GM10248 (cell line): ENCODE measurements at regions not wholly inside any gene's neighbourhood (a gene's known extent, or its start where the extent isn't known, plus 50 kb on each side); places are given as distances from the start of the nearest gene placed in this dataset.

ENCODE experiments used
- CTCF ChIA-PET: fragments of 300-600 bp; sonication (Branson Sonifier 250); formaldehyde crosslinking; extraction: SDS; loops from one replicate; lab custom pipeline; 2021; ENCODE audit warnings: antibody characterized with exemption; lab: Yijun Ruan, JAX
- POLR2A ChIA-PET: fragments of 350-650 bp; sonication (Branson Sonifier 250); formaldehyde crosslinking; extraction: SDS; loops from one replicate; lab custom pipeline; 2020; ENCODE audit warnings: antibody characterized with exemption; lab: Yijun Ruan, JAX
- DNase-seq: peaks from one replicate; pipeline ENCODE4 v3.0.0; 2012; ENCODE audit errors: extremely low spot score
- TF ChIP-seq, protein P1 (sequence below): IDR thresholded peaks from 2 replicates; pipeline ENCODE4 v1.5.1; 2012; ENCODE audit warnings: mild to moderate bottlenecking, low read depth; ENCODE audit errors: extremely low read depth, missing control alignments, control extremely low read depth

DNA sequence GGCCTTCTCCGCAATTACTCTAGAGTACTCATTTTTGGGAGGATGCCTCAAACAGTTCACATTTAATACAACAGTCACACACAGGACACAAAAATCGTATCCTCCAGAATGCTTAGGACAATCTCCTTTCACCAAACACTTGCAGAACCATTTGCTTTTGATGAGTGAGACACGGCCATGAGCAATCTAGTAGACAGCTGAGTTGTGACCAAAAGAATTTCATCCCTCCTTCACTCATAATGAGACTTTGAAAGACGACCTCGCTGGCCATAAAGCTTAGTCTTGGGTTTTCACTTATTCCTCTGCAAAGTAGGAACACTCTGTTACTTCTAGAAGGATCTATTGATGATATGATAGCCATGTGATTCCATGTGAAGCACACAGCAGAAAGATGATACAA lies 87.5 kb upstream of the SLC35G4 start:
- POLR2A ChIA-PET, result no interaction called here
- CTCF ChIA-PET, result interaction anchor here (1.4 to 1.5 kb wide), 2 partner anchors 9 to 35 kb away, joined by 4 to 5 read pairs; no protein-coding TSS in a partner anchor
- TF ChIP-seq, protein P1, sequence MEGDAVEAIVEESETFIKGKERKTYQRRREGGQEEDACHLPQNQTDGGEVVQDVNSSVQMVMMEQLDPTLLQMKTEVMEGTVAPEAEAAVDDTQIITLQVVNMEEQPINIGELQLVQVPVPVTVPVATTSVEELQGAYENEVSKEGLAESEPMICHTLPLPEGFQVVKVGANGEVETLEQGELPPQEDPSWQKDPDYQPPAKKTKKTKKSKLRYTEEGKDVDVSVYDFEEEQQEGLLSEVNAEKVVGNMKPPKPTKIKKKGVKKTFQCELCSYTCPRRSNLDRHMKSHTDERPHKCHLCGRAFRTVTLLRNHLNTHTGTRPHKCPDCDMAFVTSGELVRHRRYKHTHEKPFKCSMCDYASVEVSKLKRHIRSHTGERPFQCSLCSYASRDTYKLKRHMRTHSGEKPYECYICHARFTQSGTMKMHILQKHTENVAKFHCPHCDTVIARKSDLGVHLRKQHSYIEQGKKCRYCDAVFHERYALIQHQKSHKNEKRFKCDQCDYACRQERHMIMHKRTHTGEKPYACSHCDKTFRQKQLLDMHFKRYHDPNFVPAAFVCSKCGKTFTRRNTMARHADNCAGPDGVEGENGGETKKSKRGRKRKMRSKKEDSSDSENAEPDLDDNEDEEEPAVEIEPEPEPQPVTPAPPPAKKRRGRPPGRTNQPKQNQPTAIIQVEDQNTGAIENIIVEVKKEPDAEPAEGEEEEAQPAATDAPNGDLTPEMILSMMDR, result no peak
- DNase-seq, result no peak

DNA sequence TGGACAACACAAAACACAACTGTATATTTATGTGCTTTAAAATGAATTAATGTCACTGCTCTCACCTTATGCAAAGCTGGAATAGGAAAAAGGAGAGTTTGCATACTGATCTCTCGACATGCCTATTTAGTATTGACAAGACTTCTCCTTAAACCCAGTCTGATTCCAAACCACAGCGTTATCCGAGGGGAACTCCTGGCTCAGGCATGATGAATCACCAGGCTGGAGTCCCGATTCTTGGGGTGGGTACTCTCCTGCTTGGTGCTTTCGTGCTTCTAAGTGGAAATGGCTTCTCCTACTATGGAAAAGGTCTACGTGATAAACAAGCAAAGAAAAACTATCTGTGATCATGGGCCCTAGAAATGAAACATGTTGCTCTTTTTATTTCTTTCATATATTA lies 88.9 kb upstream of the SLC35G4 start:
- ChIA-PET POLR2A (no interaction called here), CTCF (interaction anchor here (1.0 to 4.2 kb wide), 3 partner anchors 15 to 209 kb away, joined by 3 to 43 read pairs (median 20); no protein-coding TSS in a partner anchor)
- DNase-seq, result no peak
- TF ChIP-seq, protein P1, result no peak

DNA sequence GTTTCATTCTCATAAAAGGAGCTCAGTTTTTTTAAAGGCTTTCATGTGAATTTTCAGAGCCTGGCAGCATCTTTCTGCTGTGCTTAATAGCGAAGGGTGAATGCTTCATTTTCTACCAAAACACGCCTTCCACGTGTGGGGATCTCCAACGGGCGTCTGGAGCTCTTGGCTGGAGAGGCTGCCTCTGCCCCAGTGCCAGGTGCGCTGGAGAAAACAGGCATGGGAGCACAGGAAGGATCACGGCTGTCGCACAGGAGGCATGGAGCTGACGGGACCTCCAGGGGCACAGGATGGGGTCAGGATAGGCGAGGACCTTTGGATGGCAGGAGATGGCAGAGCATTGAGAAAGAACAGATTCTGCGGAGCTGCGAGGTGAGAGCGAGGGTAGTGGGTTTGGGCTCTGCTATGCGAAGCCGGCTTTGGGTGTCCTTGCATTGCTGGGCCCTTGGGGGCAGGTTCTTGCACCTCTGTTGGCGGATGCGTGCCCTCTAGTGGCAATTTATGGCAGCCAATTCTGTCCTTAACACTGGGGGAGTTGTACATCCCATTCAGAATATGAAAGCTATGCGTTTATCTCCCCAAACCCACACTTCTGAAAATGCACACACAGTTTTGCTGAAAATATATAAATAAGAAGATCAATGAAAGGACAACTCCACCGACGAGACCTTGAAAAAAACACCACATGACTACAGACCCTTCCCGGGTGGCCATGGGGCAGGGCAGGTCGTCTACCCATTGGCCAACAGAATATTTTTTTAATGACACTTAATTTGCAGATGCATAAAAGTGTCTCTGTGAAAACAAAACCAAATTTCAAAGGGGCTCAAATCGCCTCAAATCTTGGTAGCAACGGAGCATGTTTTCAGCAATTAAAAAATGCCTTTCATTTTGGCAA lies 90.4 kb upstream of the SLC35G4 start:
- TF ChIP-seq, protein P1, result peak; percentile 86
- POLR2A ChIA-PET, result no interaction called here
- peak; percentile 80 for DNase-seq
- CTCF ChIA-PET, result interaction anchor here (0.7 to 4.2 kb wide), 24 partner anchors 8 to 732 kb away, joined by 3 to 43 read pairs (median 5); no protein-coding TSS in a partner anchor

DNA sequence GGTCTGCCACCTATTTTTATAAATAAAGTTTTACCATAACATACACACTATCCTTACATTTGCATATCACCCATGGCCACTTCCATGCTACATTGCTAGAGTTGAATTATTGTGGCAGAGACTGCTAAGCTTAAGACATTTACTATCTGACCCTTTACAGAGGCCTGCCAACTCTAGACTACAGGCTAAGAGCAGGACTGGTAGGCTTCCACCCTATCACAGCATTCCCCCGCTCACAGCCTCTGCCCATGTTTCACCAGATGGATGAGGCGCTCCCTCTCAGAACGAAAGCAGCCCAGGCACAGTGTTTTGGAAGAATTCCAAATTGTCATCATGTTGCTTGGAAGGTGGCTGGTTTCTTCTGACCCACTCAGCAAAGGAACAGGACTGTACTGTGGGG lies 91.7 kb upstream of the SLC35G4 start:
- POLR2A ChIA-PET, result no interaction called here
- DNase-seq, result no peak
- CTCF ChIA-PET, result interaction anchor here (1.0 to 4.2 kb wide), 12 partner anchors 9 to 957 kb away, joined by 3 to 43 read pairs (median 8); no protein-coding TSS in a partner anchor
- TF ChIP-seq, protein P1, result no peak

DNA sequence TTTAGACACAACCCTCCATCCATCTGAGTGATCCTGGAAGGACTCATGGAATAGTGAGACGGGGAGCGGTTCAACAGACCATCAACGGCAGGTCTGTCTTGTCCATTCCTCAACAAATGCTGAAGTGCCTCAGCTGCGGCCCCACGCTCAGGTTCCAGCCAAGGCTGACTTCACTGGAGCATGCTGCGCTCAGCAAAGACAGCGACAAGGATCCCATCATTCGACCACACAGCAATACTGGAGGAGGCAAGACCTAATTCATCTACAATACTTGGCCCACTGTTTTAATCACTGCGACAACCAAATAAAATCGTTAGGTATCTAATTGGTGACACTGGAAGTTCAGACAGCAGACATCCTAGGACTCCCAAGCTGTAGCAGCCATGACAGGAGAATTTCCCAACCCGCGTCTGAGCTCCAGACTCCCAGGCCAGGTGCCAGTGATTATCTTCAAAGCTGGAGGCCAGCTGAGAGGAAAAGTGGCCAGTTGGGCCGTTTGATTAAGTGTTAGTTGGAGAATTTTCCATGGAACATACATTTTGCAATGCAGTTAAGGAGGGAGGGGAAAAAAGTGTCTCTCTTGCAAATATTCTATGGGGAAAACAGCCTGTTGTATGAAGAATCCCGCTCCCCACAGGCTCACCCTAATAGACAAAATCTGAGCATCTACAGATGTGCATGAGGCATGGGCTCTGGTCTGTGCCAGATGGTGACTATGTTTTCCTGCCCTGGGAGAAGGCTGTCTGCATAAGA lies 92.5 kb upstream of the SLC35G4 start:
- ChIA-PET POLR2A (no interaction called here), CTCF (interaction anchor here (1.0 to 4.2 kb wide), 5 partner anchors 10 to 957 kb away, joined by 4 to 20 read pairs (median 12); no protein-coding TSS in a partner anchor)
- no peak for DNase-seq
- TF ChIP-seq, protein P1, result no peak

DNA sequence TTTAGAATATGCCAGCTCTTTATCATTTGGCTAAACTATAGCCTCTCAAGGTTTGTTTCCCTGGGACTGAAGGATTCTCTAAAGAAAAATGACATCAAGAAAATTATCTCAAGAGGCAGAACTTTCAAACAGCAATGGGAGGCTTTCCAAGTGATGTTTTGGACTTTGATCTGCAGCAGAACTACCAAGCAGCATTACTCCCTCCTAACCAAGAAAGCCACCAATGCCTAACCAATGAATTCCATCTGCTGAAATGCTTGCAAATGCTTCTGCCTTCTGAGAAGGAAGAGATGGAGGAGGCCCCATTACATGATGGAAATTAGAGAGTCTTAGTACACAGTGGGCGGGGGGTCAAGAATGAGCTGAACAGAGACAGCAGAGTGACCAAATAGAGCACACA lies 95.1 kb upstream of the SLC35G4 start:
- DNase-seq, result no peak
- ChIA-PET CTCF (interaction anchor here (0.7 kb wide), 1 partner anchor 12 kb away, joined by 3 read pairs; no protein-coding TSS in a partner anchor), POLR2A (no interaction called here)
- TF ChIP-seq, protein P1, result no peak
